ENCODE measurements at regions not wholly inside any gene's neighbourhood (a gene's known extent, or its start where the extent isn't known, plus 50 kb on each side); places are given as distances from the start of the nearest gene placed in this dataset.

GRCh38 chr1:218034468-218034867 lies 250.6 kb upstream of the RRP15 start:
- H3K27ac ChIP-seq = no peak overlapping the region
- DNase-seq (ENCODE audit: low spot score) = no peak
- CTCF ChIA-PET = no interaction called here
- TF ChIP-seq CTCF (conservative IDR thresholded peaks at IDR 0.05; ENCODE audit: low read depth) = no peak
- POLR2A ChIA-PET (ENCODE audit: low non-redundant PET) = no interaction called here

- no peak overlapping the region for H3K27ac ChIP-seq
- TF ChIP-seq CTCF (conservative IDR thresholded peaks at IDR 0.05; ENCODE audit: low read depth) = no peak
- ChIA-PET POLR2A (ENCODE audit: low non-redundant PET) (no interaction called here), CTCF (interaction anchor here (0.7 kb wide), 1 partner anchor 1095 kb away, joined by 3 read pairs; no protein-coding TSS in a partner anchor)
- DNase-seq (ENCODE audit: low spot score) = no peak
These were observed 236.2 kb upstream of the RRP15 start for GRCh38 chr1:218048828-218049420.

GRCh38 chr1:218049641-218050040 lies 235.5 kb upstream of the RRP15 start:
- CTCF ChIA-PET = interaction anchor here (0.9 kb wide), 1 partner anchor 9 kb away, joined by 7 read pairs; no protein-coding TSS in a partner anchor
- H3K27ac ChIP-seq = no peak overlapping the region
- no peak for TF ChIP-seq CTCF (conservative IDR thresholded peaks at IDR 0.05; ENCODE audit: low read depth)
- DNase-seq (ENCODE audit: low spot score) = no peak
- POLR2A ChIA-PET (ENCODE audit: low non-redundant PET) = no interaction called here

GRCh38 chr1:218058730-218059129 lies 226.4 kb upstream of the RRP15 start:
- POLR2A ChIA-PET (ENCODE audit: low non-redundant PET) = no interaction called here
- TF ChIP-seq CTCF (conservative IDR thresholded peaks at IDR 0.05; ENCODE audit: low read depth) = no peak
- no peak for DNase-seq (ENCODE audit: low spot score)
- CTCF ChIA-PET = no interaction called here
- H3K27ac ChIP-seq = no peak overlapping the region

- DNase-seq (ENCODE audit: low spot score) = no peak
- CTCF ChIA-PET = interaction anchor here (0.5 kb wide), 1 partner anchor 120 kb away, joined by 3 read pairs; no protein-coding TSS in a partner anchor
- H3K27ac ChIP-seq = no peak overlapping the region
- TF ChIP-seq CTCF (conservative IDR thresholded peaks at IDR 0.05; ENCODE audit: low read depth) = no peak
- POLR2A ChIA-PET (ENCODE audit: low non-redundant PET) = no interaction called here
These were observed 220.7 kb upstream of the RRP15 start for GRCh38 chr1:218064426-218064825.

GRCh38 chr1:218066332-218066731 lies 218.8 kb upstream of the RRP15 start:
- CTCF ChIA-PET = interaction anchor here (0.7 kb wide), 1 partner anchor 21 kb away, joined by 4 read pairs; no protein-coding TSS in a partner anchor
- no peak for TF ChIP-seq CTCF (conservative IDR thresholded peaks at IDR 0.05; ENCODE audit: low read depth)
- no peak for DNase-seq (ENCODE audit: low spot score)
- POLR2A ChIA-PET (ENCODE audit: low non-redundant PET) = no interaction called here
- no peak overlapping the region for H3K27ac ChIP-seq
